GM19193 (cell line): ENCODE measurements at regions not wholly inside any gene's neighbourhood (a gene's known extent, or its start where the extent isn't known, plus 50 kb on each side); places are given as distances from the start of the nearest gene placed in this dataset.

Experiments
- POLR2A ChIP-seq: IDR thresholded peaks from 4 replicates; pipeline ENCODE4 v1.6.1; 2011; ENCODE audit not compliant: insufficient read depth, insufficient read length; ENCODE audit errors: extremely low read depth

GRCh38 chr13:40192452-40192851 is 474.0 kb downstream of the FOXO1 start:
- no peak for TF ChIP-seq POLR2A

- TF ChIP-seq POLR2A = no peak
Observed at GRCh38 chr13:40192858-40193257, 473.6 kb downstream of the FOXO1 start.

- no peak for TF ChIP-seq POLR2A
Observed at GRCh38 chr13:40193286-40194223, 472.9 kb downstream of the FOXO1 start.

- TF ChIP-seq POLR2A = no peak
Observed at GRCh38 chr13:40194224-40194806, 472.1 kb downstream of the FOXO1 start.

GRCh38 chr13:40197049-40197448 is 469.4 kb downstream of the FOXO1 start:
- TF ChIP-seq POLR2A = no peak

GRCh38 chr13:40197936-40198595 is 468.4 kb downstream of the FOXO1 start:
- no peak for TF ChIP-seq POLR2A

GRCh38 chr13:40200273-40200978 is 466.0 kb downstream of the FOXO1 start:
- no peak for TF ChIP-seq POLR2A

- TF ChIP-seq POLR2A = no peak
Observed at GRCh38 chr13:40204246-40204645, 462.2 kb downstream of the FOXO1 start.

GRCh38 chr13:40205771-40206240 is 460.6 kb downstream of the FOXO1 start:
- no peak for TF ChIP-seq POLR2A

GRCh38 chr13:40206241-40207000 is 460.0 kb downstream of the FOXO1 start:
- TF ChIP-seq POLR2A = no peak

- TF ChIP-seq POLR2A = peak; percentile 36
Observed at GRCh38 chr13:40207001-40207478, 459.4 kb downstream of the FOXO1 start.

- TF ChIP-seq POLR2A = no peak
Observed at GRCh38 chr13:40208517-40208916, 457.9 kb downstream of the FOXO1 start.

GRCh38 chr13:40210865-40211585 is 455.4 kb downstream of the FOXO1 start:
- no peak for TF ChIP-seq POLR2A
